ENCODE measurements at regions not wholly inside any gene's neighbourhood (a gene's known extent, or its start where the extent isn't known, plus 50 kb on each side); places are given as distances from the start of the nearest gene placed in this dataset.

DNA sequence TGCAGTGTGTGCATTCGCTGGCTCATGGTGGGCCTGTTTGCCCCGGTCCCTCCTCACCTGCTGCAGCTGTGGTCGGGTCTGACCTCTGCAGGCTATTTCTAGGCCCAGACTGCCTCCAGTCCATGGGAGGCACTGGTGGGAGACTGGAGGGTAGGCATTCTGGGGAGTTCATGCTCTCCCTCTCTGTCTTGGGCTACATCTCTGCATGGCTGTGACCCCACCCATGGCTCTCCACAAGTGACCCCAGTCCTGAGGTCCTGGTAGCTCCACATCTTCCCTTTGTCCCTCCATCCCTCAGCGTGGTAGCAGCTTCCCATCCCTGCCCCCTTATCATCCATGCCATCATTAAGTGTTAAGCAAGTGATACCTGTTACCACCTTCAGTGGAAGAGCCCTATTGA is 107.8 kb upstream of the SEC14L1 start:
- TF ChIP-seq POLR2AphosphoS5 (IDR thresholded peaks at IDR 0.05) = no peak
- TF ChIP-seq CTCF (IDR thresholded peaks at IDR 0.05) = no peak
- no peak for TF ChIP-seq POLR2A (IDR thresholded peaks at IDR 0.05)
- TF ChIP-seq EP300 (IDR thresholded peaks at IDR 0.05) = no peak

Measured in gastroesophageal sphincter (tissue), 3 donors.